Colon (tissue), 2 donors: ENCODE measurements at regions not wholly inside any gene's neighbourhood (a gene's known extent, or its start where the extent isn't known, plus 50 kb on each side); places are given as distances from the start of the nearest gene placed in this dataset.
"Not testable (repeated sequence)": the region's sequence is repeated elsewhere in the genome, so short reads cannot be mapped to it uniquely, and the experiment has no call there.

Experiments
- FAIRE-seq: peaks from 2 replicates; lab custom pipeline; 2012; peaks lifted over from hg19 to GRCh38; lab: Jason Lieb, UNC
- donor health status: control.
- donor health status: control.

DNA sequence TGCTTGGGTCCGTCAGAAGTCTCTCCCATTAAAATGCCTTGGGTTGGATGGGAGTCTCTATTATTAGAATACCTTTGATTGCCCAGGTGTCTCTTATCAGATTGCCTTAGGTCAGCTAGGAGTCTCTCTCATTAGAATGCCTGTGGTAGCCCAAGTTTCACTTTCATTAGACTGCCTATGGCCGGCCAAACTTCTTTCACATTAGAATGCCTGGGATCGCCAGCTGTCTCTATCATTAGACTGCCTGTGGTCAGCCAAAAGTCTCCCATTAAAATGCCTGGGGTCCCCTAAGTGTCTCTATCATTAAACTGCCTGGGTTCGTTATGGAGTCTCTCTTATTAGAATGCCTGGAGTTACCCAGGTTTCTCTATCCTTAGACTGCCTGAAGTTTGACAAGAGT, 1476.7 kb downstream of the UQCRFS1 start:
- no peak for FAIRE-seq

- FAIRE-seq, result no peak
These were observed 1477.6 kb downstream of the UQCRFS1 start for GRCh38 chr19:27735314-27735713.

DNA sequence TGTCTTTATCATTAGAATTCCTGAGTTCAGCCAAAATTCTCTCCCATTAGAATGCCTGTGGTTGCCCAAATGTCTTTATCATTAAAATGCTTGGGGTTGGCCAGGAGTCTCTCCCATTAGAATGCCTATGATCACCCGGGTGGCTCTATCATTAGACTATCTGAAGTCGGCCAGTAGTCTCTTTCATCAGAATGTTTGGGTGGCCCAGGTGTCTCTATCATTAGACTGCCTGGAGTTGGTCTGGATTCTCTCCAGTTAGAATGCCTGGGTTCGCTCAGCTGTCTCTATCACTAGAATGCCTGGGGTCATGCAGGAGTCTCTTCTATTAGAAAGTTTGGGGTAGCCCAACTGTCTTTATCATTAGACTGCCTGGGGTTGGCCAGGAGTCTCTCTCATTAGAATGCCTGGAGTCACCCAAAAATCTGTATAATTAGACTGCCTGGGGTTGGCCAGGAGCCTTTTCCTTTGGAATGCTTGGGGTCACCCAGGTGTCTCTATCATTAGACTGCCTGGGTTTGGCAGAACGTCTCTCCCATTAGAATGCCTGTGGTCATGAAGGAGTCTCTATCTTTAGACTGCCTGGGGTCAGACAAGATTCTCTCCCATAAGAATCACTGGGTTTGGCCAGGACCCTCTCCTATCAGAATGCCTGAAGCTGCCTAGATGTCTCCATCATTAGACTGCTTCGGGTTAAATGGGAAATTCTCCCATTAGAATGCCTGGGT, 1478.3 kb downstream of the UQCRFS1 start:
- FAIRE-seq, result no peak

DNA sequence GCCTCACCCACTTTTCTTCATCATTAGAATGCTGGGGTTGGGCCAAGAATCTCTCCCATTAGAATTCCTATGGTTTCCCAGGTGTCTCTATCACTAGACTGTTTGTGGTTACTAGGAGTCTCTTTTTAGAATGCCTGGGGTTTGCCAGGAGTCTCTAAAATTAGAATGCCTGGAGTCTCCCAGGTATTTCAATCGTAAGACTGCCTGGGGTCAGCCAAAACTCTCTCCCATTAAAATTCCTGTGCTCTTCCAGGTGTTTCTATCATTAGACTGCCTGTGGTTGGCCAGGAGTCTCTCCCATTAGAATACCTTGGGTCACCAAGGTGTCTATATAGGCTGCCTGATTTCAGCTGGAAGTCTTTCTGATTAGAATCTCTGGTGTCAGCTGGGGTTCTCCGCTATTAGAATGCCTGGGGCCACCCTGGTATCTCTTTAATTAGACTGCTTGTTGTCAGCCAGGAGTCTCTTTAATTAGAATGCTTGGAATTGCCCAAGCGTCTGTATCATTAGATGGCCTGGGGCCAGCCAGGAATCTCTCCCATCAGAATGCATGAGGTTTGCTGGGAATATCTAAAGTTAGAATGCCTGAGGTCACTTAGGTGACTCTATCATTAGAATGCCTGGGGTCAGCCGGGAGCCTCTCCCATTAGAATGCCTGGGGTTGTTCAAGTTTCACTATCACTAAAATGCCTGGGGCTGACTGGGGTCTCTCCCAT, 1479.2 kb downstream of the UQCRFS1 start:
- no peak for FAIRE-seq

DNA sequence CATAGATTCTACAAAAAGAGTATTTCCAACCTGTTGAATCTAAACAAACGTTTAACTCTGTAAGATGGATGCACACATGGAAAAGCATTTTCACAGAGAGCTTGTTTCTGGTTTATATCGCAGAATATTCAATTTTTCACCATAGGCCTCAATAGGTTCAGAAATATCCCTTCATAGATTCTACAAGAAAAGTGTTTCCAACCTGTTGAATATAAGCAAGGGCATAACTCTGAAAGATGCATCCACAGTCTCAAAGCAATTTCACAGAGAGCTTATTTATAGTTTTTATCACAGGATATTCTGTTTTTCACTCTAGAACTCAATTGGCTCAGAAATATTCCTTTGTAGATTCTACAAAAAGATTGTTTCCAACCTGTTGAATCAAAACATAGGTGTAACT, 1483.6 kb downstream of the UQCRFS1 start:
- no peak for FAIRE-seq

DNA sequence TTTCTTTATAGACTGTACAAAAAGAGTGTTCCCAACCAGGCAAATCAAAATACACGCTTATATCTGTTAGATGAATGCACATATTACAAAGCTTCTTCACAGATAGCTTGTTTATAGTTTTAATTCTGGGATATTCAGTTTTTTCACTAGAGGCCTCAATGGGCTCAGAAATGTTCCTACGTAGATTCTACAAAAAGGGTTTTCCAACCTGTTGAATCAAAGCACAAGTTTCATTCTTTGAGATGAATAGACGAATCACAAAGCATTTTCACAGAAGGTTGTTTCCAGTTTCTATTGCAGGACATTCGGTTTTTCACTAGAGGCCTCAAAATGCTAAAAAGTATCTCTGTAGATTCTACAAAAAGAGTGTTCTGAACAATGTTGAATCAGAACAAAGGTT, 1490.3 kb downstream of the UQCRFS1 start:
- FAIRE-seq, result no peak

DNA sequence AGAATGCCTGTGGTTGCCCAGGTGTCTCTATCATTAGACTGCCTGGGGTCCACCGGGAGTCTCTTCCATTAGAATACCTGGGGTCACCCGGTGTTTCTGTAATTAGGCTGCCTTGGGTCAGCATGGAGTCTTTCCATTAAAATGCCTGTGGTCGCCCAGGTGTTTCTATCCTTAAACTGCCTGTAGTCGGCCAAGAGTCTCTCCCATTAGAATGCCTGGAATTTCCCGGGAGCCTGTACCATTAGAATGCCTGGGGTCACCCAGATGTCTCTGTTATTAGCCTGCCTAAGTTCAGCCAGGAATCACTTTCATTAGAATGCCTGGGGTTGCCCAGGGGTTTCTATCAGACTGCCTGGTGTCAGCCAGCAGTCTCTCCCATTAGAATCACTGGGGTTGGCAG, 1492.8 kb downstream of the UQCRFS1 start:
- no peak for FAIRE-seq

- no peak for FAIRE-seq
These were observed 1493.9 kb downstream of the UQCRFS1 start for GRCh38 chr19:27719034-27719433.

GRCh38 chr19:27718234-27718633, 1494.7 kb downstream of the UQCRFS1 start:
- no peak for FAIRE-seq

DNA sequence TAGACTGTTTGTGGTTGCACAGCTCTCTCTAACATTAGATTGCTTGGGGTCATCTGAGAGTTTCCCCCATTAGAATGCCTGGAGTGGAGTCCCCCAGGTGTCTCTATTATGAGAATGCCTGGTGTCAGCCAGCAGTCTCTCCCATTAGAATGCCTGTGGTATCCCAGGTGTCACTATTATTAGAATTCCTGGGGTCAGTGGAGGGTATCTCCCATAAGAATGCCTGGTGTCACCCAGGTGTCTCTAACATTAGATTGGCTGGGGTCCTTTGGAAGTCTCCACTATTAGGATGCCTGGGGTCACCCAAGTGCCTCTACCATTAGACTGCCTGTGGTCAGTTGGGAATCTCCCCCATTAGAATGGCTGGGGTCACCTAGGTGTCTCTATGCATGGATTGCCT, 1495.1 kb downstream of the UQCRFS1 start:
- FAIRE-seq, result no peak

DNA sequence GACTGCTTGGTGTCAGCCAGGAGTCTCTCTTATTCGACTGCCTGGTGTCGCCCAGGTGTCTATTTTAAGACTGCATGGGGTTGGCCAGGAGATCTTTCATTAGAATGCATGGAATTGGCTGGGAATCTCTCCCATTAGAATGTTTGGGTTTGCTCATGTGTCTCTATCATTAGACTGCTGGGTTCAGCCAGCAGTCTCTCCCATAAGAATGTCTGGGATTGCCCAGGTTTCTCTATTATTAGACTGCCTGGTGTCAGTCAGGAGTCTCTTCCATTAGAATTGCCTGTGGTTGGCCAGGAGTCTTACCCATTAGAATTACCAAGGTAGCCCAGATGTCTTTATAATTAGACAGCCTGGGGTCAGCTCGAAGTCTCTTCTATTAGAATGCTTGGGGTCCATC, 1496.0 kb downstream of the UQCRFS1 start:
- FAIRE-seq, result no peak

DNA sequence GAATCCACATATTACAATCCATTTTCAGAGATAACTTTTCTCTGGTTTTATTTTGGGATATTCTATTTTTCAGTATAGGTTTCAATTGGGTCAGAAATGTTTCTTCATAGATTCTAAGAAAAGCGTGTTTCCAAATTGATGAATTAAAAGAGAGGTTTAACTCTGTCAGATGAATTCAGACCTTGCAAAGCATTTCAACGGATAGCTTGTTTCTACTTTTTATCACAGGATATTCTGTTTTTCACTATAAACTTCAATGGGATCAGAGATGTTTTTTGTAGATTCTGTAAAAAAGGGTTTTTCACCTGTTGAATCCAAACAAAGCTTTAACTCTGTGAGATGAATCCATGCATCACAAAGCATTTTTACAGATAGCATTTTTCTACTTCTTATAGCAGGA, 1498.1 kb downstream of the UQCRFS1 start:
- FAIRE-seq, result no peak

- no peak for FAIRE-seq
These were observed 1503.5 kb downstream of the UQCRFS1 start for GRCh38 chr19:27709496-27709895.

DNA sequence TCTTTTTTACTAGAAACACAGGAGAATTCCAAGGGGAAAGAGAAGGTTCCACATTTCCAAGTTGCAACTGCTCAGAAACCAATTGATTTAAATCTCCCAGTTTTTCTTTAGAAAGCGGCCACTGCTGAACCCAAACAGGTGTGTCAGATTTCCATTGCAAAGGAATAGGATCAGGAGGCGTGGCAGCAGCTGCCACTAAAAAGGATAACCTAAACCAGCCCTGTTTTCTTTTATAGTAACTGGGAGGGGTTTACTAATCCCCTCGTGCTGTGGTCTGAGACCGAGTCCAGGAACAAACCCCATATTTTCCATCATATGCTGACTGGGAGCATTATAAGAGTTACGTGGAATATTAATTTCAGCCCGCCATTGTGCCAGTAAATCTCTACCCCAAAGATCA, 1504.0 kb downstream of the UQCRFS1 start:
- FAIRE-seq, result not testable (repeated sequence)

DNA sequence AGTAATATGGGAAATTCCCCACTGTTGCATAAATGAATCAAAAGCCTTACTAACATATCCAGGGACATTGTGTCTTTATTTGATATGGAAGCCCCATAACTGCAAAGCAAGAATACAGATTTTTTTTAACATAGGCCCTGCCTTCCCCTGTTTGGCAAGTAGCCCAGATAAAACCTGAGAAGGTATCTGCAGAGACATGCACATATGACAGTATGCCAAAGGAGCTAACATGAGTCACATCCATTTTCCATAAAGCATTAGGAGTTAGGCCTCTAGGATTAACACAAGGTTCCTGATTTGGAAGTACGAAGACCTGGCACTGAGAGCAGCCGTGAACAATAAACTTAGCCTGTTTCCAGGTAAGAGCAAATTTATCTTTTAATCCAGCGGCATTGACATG, 1505.9 kb downstream of the UQCRFS1 start:
- not testable (repeated sequence) for FAIRE-seq

GRCh38 chr19:27705896-27706295, 1507.1 kb downstream of the UQCRFS1 start:
- FAIRE-seq, result no peak

- no peak for FAIRE-seq
These were observed 1518.4 kb downstream of the UQCRFS1 start for GRCh38 chr19:27694361-27695055.

GRCh38 chr19:27691991-27692390, 1521.0 kb downstream of the UQCRFS1 start:
- no peak for FAIRE-seq

GRCh38 chr19:27689734-27690241, 1523.2 kb downstream of the UQCRFS1 start:
- no peak for FAIRE-seq

GRCh38 chr19:27684293-27684692, 1528.7 kb downstream of the UQCRFS1 start:
- FAIRE-seq, result no peak

DNA sequence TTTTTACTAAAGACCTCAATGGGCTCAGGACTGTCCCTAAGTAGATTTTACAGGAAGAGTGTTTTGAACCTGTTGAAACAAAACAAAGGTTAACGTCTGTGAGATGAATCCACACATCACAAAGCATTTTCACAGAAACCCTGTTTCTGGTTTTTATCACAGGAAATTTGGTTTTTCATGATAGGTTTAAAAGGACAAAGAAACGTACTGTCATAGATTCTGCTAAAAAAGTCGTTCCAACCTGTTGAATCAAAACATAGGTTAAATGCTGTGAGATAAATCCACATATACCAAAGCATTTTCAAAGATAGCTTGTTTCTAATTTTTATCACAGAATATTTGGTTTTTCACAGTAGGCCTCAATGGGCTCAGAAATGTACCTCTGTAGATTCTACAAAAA, 1531.0 kb downstream of the UQCRFS1 start:
- FAIRE-seq, result no peak

DNA sequence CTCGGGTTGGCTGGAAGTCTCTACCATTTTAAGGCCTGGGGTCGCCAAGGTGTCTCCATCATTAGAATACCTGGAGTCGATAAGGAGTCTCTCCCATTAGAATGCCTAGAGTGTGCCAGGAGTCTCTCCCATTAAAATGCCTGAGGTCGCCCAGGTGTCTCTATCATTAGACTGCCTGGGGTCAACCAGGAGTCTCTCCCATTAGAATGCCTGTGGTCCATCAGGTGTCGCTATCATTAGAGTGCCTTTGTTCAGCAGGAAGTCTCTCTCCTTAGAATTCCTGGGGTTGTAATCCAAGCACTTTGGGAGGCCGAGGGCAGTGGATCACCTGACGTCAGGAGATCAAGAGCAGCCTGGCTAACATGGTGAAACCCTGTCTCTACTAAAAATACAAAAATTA, 1533.0 kb downstream of the UQCRFS1 start:
- no peak for FAIRE-seq

- no peak for FAIRE-seq
These were observed 1533.6 kb downstream of the UQCRFS1 start for GRCh38 chr19:27679399-27679798.
